Osteocyte (in vitro differentiated cells): ENCODE measurements at regions not wholly inside any gene's neighbourhood (a gene's known extent, or its start where the extent isn't known, plus 50 kb on each side); places are given as distances from the start of the nearest gene placed in this dataset.

ENCODE experiments used
- DNase-seq: peaks from one replicate; pipeline ENCODE4 v3.0.0; 2021; ENCODE audit warnings: mixed read lengths; ENCODE audit not compliant: unreplicated experiment; ENCODE audit errors: extremely low spot score
- H3K27ac Mint-ChIP-seq: one replicate; pipeline ENCODE4 v1.8.0; 2021; ENCODE audit warnings: mild to moderate bottlenecking, mixed read lengths; ENCODE audit not compliant: unreplicated experiment
- H3K27me3 Mint-ChIP-seq: one replicate; pipeline ENCODE4 v1.8.0; 2021; ENCODE audit warnings: mixed read lengths; ENCODE audit not compliant: unreplicated experiment
- H3K36me3 Mint-ChIP-seq: one replicate; pipeline ENCODE4 v1.8.0; 2021; ENCODE audit warnings: mixed read lengths; ENCODE audit not compliant: unreplicated experiment
- H3K4me1 Mint-ChIP-seq: one replicate; pipeline ENCODE4 v1.8.0; 2021; ENCODE audit warnings: mixed read lengths; ENCODE audit not compliant: unreplicated experiment
- H3K4me3 Mint-ChIP-seq: one replicate; pipeline ENCODE4 v1.8.0; 2021; ENCODE audit warnings: mild to moderate bottlenecking, moderate library complexity, mixed read lengths; ENCODE audit not compliant: unreplicated experiment
- H3K9me3 Mint-ChIP-seq: one replicate; pipeline ENCODE4 v1.8.0; 2021; ENCODE audit warnings: mixed read lengths; ENCODE audit not compliant: unreplicated experiment
- TF ChIP-seq, protein P1 (sequence below): fragments of 200-600 bp; sonication (generic); IDR thresholded peaks from 2 replicates; pipeline ENCODE4 v1.5.0; 2021; ENCODE audit warnings: antibody characterized with exemption, mild to moderate bottlenecking, moderate library complexity

DNA sequence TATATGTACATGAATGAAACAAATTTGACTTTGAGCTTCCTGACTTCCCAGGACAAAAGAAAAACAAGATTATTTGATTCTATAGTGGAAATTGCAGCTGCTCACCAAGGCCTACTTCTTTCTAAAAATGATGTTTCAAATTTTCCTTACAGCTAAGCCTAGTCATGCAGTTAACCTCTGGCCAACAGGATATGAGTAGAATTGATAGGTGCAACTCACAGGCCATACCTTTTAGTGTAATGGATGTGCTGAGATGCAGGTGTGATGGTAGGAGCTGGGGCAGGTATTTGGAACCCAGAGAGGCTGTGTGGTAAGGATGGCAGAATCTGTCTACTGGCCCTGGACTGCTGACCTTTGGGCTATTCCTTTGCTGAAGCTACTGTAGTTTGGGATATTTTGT is 230.9 kb upstream of the PREP start:
- no peaks in the 10 kb centered on the region for H3K36me3 Mint-ChIP-seq
- no peak overlapping the region for H3K4me3 Mint-ChIP-seq
- H3K27me3 Mint-ChIP-seq, result peaks cover 8% of the 10 kb centered on the region
- TF ChIP-seq, protein P1, sequence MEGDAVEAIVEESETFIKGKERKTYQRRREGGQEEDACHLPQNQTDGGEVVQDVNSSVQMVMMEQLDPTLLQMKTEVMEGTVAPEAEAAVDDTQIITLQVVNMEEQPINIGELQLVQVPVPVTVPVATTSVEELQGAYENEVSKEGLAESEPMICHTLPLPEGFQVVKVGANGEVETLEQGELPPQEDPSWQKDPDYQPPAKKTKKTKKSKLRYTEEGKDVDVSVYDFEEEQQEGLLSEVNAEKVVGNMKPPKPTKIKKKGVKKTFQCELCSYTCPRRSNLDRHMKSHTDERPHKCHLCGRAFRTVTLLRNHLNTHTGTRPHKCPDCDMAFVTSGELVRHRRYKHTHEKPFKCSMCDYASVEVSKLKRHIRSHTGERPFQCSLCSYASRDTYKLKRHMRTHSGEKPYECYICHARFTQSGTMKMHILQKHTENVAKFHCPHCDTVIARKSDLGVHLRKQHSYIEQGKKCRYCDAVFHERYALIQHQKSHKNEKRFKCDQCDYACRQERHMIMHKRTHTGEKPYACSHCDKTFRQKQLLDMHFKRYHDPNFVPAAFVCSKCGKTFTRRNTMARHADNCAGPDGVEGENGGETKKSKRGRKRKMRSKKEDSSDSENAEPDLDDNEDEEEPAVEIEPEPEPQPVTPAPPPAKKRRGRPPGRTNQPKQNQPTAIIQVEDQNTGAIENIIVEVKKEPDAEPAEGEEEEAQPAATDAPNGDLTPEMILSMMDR, result no peak
- no peak for DNase-seq
- H3K27ac Mint-ChIP-seq, result no peak overlapping the region
- peaks cover 7% of the 10 kb centered on the region for H3K9me3 Mint-ChIP-seq
- H3K4me1 Mint-ChIP-seq, result no peaks in the 10 kb centered on the region

DNA sequence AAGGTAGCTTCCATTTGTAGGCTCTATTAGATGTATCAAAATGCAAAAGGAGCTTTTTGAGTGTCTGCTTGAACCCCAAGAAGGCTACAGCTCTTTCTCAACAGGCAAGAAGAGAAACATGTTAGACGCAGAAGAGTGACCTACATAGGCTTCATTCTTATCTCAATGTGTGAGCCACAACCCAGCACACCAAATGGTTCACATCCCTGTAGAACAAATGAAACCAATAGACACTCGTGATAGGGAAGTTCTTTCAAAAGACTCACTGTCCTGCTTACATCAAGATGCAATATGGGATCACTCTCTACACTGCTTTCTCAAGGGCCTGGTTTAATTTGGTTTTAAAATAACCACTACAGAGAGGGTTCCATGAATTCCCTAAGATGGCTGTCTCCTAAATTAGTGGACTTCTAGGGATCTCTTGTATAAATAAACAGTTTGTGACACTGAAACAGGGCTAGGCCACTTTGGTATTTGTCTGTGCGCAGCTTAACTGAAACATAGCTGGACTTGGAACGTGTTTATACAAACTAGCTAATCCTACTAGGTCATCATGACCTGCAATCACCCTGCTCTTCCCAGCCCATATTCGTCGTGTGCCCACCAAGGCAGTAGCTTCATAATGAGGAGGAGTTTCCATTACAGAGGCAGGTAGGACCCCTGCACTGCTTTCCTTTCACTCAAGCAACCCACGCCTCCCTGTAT is 225.4 kb upstream of the PREP start:
- Mint-ChIP-seq H3K9me3 (peaks cover 3% of the 10 kb centered on the region), H3K27ac (no peak overlapping the region), H3K4me3 (no peak overlapping the region), H3K36me3 (no peaks in the 10 kb centered on the region), H3K4me1 (no peaks in the 10 kb centered on the region), H3K27me3 (peaks cover 8% of the 10 kb centered on the region)
- TF ChIP-seq, protein P1, result no peak
- DNase-seq, result no peak

DNA sequence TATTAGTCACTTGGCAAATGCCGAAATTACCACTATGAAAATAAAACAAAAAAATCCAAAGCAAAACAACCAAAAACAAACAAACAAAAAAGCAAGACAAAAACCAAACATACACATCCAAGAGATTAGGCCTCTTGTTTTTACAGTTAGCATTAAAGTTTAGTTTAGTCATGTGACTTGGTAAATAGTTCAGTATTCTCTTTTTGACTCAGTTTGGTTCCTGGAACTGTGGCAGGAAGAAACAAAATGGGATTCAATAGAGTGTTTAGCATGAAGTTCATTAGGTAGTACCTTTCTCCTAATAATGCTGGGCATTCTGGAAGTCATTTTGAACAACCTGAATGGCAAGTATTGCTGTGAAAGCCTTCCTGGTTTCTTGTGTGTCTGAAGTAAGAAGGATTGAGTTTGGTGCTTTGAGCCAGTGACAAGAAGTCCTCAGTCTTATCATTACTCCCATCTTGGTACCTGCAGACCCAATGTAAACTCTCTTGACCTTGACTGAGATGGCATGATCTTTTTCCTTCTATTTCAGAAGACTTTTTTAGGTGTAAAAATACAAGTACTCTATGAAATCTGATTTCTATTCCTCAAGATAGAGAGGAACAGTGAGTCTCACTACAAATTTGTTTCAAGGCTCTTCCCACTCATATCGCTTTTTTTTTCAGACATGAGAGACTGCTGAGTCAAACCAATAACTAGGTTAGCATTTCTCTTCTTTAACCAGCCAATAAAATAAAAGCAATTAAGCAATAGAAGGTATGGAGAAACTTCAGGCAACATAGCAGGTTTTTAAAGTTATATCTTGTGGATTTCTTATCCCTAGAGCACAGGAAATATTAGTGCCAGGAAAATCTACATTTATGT is 223.6 kb upstream of the PREP start:
- TF ChIP-seq, protein P1, result no peak
- Mint-ChIP-seq H3K36me3 (no peaks in the 10 kb centered on the region), H3K4me1 (no peaks in the 10 kb centered on the region), H3K27ac (no peak overlapping the region), H3K4me3 (no peak overlapping the region), H3K27me3 (peaks cover 6% of the 10 kb centered on the region), H3K9me3 (peaks cover 3% of the 10 kb centered on the region)
- DNase-seq, result no peak

DNA sequence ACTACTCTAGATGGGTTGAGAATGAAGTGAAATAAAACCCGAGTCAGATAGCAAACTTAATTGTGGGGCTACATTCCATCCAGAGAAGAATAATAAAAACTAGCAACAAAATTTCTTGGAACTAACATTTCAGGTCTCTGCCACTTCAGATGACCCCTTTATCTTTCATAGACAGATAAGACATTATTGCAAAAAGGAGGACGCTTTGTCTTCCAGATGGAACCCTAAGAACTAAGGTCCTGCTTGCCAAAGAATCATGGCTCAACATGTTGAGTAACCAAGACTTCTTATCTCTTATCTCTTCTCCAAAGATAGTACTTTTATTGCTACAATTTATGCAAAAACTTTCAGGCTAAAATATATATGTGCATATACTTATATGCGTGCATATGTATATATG is 221.1 kb upstream of the PREP start:
- H3K27me3 Mint-ChIP-seq, result no peaks in the 10 kb centered on the region
- H3K36me3 Mint-ChIP-seq, result no peaks in the 10 kb centered on the region
- no peaks in the 10 kb centered on the region for H3K4me1 Mint-ChIP-seq
- DNase-seq, result no peak
- no peak overlapping the region for H3K27ac Mint-ChIP-seq
- H3K4me3 Mint-ChIP-seq, result no peak overlapping the region
- TF ChIP-seq, protein P1, result no peak
- H3K9me3 Mint-ChIP-seq, result peaks cover 3% of the 10 kb centered on the region

DNA sequence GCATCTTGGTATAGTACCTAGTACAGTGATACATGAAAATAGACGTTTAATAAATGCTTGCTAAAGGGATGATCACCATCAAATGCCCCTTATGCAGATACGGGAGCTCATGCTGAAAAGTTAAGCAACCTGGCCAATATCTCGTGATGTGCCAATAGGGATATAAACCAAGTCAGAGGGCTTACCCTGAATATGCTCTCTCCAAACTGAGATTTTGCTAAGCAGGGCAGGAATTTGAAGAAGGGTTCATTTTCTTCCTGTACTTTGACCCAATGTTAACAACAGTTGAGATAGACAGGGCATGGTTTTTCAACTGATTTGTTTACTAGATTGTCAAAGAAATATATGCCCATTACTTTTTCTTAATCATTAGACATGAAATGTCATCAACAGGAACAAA is 219.3 kb upstream of the PREP start:
- H3K27ac Mint-ChIP-seq, result no peak overlapping the region
- DNase-seq, result no peak
- no peaks in the 10 kb centered on the region for H3K27me3 Mint-ChIP-seq
- no peak overlapping the region for H3K4me3 Mint-ChIP-seq
- TF ChIP-seq, protein P1, result no peak
- H3K9me3 Mint-ChIP-seq, result no peaks in the 10 kb centered on the region
- no peaks in the 10 kb centered on the region for H3K36me3 Mint-ChIP-seq
- no peaks in the 10 kb centered on the region for H3K4me1 Mint-ChIP-seq
